HG03558 (cell line): ENCODE measurements at regions not wholly inside any gene's neighbourhood (a gene's known extent, or its start where the extent isn't known, plus 50 kb on each side); places are given as distances from the start of the nearest gene placed in this dataset.

Experiments
- ATAC-seq: cut with Tn5 transposase; IDR thresholded peaks from one replicate; pipeline ENCODE4 v1.9.1; 2021; ENCODE audit warnings: moderate number of reproducible peaks; ENCODE audit not compliant: unreplicated experiment; ENCODE audit errors: extremely low read depth

- no peak for ATAC-seq
Measured at GRCh38 chr4:125433453-125433852, 118.7 kb downstream of the FAT4 start.

GRCh38 chr4:125434136-125434535 lies 119.4 kb downstream of the FAT4 start:
- ATAC-seq = no peak

- no peak for ATAC-seq
Measured at GRCh38 chr4:125440814-125441213, 126.1 kb downstream of the FAT4 start.

GRCh38 chr4:125444166-125444565 lies 129.4 kb downstream of the FAT4 start:
- ATAC-seq = no peak

- no peak for ATAC-seq
Measured at GRCh38 chr4:125445525-125445924, 130.8 kb downstream of the FAT4 start.

GRCh38 chr4:125447551-125448290 lies 133.0 kb downstream of the FAT4 start:
- ATAC-seq = no peak

- ATAC-seq = no peak
Measured at GRCh38 chr4:125456075-125456474, 141.3 kb downstream of the FAT4 start.

- no peak for ATAC-seq
Measured at GRCh38 chr4:125459531-125459930, 144.8 kb downstream of the FAT4 start.

GRCh38 chr4:125461676-125462363 lies 147.1 kb downstream of the FAT4 start:
- no peak for ATAC-seq

- no peak for ATAC-seq
Measured at GRCh38 chr4:125464146-125464545, 149.4 kb downstream of the FAT4 start.

GRCh38 chr4:125481334-125482045 lies 166.7 kb downstream of the FAT4 start:
- no peak for ATAC-seq

GRCh38 chr4:125482822-125483221 lies 168.1 kb downstream of the FAT4 start:
- ATAC-seq = no peak

- ATAC-seq = no peak
Measured at GRCh38 chr4:125483278-125483677, 168.5 kb downstream of the FAT4 start.

GRCh38 chr4:125484912-125485311 lies 170.2 kb downstream of the FAT4 start:
- ATAC-seq = no peak

- no peak for ATAC-seq
Measured at GRCh38 chr4:125486351-125486750, 171.6 kb downstream of the FAT4 start.

GRCh38 chr4:125489952-125490690 lies 175.4 kb downstream of the FAT4 start:
- ATAC-seq = no peak

- ATAC-seq = no peak
Measured at GRCh38 chr4:125492957-125493356, 178.2 kb downstream of the FAT4 start.

GRCh38 chr4:125497861-125498260 lies 183.1 kb downstream of the FAT4 start:
- no peak for ATAC-seq

- no peak for ATAC-seq
Measured at GRCh38 chr4:125498981-125499380, 184.2 kb downstream of the FAT4 start.

GRCh38 chr4:125501090-125501489 lies 186.3 kb downstream of the FAT4 start:
- no peak for ATAC-seq

GRCh38 chr4:125501568-125501967 lies 186.8 kb downstream of the FAT4 start:
- no peak for ATAC-seq
